NCI-H146 (cell line): ENCODE measurements at regions not wholly inside any gene's neighbourhood (a gene's known extent, or its start where the extent isn't known, plus 50 kb on each side); places are given as distances from the start of the nearest gene placed in this dataset.

Experiments used
- DNase-seq: peaks from one replicate; lab custom pipeline; 2025; lab: John Stamatoyannopoulos, UW

DNA sequence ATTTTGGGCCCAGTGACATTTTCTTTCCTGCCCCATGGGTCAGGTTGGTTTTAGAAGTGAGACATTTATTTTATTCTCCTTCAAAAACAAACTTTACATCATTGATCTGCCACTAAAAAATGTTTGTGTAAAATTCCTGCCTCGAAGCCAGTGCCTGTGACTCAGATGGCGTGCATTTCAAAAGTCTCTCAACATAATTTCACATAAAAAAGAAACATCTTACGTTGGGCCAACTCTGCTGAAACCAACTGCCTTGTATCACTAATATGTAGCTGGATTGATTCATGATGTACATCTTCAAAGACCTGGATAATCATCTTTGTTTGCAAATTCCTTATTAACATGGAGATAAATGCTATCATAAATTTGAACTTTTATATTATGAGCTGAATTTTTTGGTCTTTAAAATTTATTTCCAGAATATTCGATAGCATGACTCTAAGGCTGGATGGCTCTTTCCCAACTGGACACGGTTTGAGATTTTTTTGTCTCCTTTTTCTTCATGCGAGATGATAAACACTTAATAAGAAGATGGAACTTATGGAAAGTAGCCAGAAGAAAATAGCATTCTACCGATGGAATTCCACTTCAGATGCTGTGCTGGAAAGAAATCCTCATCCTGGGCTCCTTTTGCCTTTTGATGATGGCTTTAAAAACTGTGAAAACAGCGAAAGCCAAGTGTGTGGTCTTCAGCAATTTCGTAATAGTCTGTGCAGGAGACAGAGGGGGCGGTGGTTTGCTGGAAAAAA lies 420.5 kb downstream of the FGF9 start:
- DNase-seq: no peak

DNA sequence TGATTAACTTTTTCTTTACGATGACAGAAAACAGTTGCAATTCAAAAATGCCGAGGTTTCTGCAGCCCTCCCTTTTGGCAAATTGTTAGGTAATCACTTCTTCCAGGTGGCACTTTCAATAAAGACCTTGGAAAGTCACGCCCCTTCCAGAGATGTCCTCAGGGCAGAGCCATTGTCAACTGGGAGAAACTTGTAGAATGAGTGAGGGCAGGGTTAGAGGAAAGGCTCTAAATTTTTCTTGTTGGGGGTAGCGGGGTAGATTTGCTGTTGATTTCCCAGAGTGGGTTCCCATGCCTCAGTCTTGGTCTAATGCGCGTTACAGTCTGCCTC lies 421.1 kb downstream of the FGF9 start:
- no peak for DNase-seq

DNA sequence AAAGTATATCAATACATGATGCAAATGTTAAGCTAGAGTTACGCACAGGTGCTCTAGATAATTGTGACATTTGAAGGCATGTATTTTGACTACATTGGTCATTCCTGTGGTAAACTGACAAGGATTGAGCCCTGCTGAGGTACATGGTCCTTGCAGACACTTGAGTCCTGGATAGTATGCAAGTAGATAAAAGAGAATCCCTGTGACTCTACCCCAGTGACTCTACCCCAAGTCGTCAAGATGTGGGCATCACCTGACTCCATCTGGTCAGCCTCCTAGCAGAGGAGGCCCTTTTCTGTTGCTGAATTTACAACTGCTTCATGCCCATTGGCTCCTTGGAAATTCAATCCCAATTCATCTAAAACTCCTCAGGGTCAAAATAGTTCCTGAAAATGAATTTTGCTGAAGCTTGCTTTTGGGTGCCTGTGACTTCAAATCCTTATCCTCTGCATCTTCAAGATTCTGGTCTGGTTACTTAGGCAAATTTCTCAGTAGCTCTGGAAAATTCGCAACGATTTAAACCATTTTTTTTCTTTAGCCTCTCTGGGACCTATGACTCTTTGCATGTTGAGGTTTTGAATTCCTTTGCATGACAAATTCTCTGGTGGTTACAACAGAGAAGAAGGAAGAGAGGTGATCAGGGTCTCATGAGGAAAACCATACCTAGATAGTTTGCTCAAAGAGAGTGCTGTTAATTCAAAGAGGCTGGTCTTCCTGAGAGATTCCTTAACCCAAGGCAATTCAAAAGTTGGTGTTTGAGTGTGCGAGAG lies 422.1 kb downstream of the FGF9 start:
- DNase-seq: no peak

DNA sequence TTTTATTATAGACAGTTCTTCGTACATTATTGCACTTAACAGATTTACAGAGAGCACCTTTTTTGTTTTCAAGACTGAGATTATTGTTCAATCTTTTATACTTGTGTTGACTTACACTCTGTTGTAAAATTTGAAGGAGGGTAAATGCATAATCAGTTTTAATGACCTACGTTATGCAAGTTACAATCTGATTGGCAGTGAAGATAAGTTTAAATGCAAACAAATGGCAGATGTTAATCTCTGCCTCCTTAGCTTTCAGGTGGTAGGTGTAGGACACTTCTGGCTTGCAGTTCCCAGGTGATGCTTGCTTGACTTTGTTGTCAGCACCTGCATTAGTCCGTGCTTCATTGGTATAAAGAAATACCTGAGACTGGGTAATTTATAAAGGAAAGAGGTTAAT lies 424.9 kb downstream of the FGF9 start:
- no peak for DNase-seq

DNA sequence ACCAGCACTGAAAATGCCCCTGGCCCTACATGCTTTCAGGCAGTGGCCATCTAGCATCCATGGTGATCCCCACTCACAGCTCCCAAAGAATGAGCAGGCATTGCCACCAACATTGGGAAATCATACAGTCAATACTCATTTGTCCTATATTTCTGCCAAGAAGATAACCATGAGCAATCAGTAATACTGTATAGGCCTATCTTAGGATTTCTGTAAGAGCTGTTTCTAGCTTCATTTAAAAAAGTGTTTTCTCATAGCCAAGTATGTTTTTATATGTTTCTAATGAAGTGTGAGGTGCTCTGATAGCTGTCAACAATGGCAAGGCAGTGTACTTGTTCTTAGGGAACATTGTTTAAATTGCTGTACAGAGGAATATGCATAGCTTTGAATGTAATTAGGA lies 428.7 kb downstream of the FGF9 start:
- no peak for DNase-seq

DNA sequence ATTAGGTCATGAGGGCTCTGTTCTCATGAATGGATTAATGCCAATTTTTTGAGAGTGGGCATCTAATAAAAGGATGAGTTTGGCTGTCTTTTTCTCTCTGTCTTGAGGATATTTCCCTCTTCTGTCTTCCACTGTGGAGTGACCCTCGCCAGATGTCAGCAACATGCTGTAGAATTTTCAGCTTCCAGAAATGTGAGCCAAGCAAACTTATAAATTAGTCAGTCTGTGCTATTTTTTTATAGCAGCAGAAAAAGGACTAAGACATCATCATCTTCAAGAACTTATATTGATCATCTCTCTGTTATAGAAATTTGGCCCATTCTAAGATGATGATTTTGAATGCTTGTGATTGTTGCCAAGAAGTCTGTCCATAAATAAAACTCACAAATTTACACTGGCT lies 431.4 kb downstream of the FGF9 start:
- no peak for DNase-seq

DNA sequence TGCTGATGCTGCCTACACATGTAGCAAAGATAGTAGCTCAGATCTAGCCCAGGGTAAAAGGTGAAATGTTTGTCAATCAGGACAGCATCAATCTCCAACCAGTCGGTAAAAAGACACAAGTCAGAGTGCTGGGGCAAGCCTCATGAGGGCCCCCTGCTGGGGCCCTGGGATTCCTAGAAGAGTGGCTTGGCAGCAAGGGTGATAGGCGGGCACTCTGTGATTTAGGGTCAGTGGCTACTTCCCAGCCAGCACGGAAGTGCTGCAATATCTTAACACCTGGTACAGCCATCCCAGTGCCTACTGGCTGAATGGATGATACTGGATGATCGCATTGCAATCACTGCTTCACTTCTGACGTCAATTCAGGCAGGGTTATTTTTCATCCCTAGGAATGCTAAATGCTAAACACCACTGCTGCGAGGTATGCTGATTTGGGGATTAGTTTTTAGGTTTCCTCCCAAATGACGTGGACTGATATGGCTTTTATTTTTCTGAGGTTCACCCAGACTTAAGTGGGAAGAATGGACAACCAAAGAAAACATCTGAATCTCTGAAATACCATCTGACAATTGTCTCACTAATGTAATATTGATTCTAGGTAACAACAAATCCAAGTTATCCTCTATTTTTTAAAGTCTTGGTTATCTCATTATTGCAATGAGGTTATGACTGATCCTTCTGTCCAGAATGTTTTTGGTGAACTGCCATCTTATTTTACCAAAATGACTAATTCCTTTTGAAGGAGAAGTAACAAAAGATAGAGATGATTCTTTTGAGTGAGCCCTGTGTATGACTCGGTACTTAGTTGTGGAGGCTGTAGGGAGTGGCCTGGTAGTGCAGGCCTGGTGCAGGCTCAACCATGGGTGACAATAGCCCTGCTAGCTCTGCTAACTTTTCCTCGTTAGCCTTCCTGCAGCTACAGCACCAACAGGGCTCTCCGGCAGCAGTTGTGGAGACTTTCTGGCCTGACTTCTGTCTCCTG lies 432.5 kb downstream of the FGF9 start:
- DNase-seq: no peak

DNA sequence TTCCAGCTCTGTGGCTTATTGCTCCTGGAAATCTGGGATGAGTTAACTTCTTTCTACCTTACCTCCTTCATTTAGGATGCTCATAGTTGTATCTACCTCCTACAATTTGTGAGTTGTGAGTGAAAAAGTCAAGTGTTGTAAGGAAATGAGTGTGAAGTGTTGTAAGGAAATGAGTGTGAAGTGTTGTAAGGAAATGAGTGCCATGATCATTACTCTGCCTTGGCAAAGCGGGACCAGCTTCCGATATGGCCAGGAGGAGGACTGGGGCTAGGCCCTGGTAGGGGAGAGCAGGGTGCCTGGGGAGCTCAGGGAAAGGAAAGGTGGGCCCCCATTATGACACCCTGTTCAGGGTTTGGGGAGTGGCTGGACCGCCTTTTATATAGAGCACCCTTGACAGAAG lies 435.2 kb downstream of the FGF9 start:
- no peak for DNase-seq

DNA sequence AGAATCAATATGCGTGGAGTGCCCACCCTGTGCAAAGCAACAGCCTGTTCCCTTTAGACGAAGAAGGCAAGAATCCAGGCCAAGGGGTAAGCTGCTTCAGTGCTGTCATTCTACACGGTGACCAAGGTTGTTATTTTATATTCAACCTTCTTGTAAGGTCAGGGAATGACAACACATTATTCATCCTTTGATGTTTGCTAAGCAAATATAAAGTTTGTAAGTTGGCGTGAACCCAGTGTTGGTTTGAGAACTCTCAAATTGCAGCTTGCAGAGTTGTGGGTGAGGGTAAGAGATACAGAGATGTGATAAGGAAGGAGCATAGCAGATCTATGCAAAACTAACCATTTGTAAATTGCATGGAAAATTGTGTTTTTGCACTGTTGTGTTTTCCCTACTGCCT lies 436.7 kb downstream of the FGF9 start:
- no peak for DNase-seq

DNA sequence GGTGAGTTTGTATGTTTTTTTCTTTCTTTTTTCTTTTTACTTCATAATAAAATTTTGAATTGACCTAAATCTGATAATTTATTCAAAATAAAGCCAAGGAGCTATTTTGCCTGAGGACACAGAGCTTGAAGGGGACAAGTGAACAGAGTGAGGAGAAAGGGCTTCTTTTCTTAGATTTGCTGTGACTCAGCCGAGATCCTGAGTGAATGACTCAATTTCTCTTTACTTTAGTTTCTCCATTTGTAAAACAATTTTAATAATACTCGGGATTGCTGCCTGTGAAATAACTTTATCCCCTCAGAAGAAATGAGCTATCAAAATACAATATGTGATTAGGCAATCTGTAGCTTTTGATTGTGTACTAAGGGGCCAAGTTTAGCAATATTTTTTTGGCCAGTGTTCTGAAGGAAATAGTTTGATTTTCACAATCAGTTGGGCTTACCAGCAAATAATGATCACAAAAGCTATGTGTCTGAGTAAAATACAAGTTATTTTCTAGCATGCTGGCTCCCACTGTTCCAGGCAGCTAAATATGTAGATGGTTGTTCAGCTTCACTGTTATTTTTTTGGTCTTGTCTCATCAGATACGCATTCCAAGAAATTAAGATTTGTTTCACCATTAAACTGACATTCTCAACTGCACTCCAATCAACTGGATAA lies 437.5 kb downstream of the FGF9 start:
- no peak for DNase-seq

DNA sequence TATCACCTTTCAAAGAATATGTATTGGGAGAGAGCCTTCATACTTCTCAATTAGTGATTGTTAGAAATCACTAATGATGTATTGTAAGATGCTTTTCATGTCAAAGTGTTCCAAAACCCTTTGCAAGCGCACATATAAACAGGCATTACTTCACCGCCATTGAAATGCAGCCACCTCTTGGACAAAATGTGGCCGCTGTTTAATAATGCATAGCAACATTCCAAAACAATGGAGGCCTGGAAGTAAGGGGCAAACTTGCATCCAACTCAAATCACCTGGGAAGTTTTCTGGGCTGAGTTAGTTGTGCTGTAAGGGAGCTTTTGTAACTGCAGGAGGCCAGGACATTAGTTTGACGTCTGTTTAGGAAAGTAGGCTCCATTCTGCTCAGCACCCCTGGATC lies 438.1 kb downstream of the FGF9 start:
- DNase-seq: no peak

DNA sequence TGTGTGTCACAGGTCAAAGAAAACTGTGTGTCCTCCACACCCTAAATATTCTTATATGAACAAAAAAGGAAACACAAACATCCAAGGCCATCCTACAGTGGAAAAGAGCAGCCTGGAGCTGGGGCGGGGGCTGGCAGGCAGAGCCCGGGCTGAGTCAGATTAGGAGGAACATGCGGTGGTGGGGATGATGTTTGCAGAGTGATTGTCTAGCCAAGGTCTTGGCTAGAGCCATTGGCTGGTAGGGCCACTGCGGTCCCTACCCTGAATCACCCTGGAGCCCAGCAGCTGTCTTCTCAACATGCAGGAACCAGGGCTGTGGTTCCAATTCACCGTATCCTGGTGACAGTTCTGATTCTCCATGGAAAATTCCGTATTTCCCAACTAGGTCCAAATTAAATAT lies 439.5 kb downstream of the FGF9 start:
- DNase-seq: no peak

DNA sequence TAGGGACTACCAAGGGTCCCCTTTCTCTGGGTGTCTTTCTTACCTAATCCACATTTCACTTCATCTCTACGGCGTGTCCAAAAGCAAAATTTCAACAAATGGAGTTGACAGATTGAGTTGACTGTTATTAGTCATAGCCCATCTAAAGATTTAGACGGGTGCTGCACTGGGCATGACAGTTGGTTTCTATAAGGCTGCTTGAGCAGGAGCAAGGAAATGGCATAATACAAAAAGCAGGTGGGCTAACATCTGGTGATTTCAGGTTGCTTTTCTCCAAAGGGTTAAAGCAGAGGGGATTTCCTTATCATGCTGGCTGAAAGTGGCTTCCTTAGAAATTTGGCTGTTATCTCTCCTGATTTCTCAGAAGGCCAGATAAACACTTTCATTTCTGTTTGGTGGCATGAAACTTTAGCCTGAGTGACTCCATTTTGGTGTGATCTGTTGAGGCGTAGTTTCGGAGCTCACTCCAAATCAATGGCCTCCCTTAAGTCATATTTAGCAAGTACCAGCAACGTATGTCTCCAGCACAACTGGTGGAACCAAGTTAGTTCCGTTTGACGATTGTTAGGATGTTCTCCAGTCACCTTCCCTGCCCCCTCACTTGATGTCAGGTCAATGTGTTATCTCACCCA lies 440.4 kb downstream of the FGF9 start:
- no peak for DNase-seq

DNA sequence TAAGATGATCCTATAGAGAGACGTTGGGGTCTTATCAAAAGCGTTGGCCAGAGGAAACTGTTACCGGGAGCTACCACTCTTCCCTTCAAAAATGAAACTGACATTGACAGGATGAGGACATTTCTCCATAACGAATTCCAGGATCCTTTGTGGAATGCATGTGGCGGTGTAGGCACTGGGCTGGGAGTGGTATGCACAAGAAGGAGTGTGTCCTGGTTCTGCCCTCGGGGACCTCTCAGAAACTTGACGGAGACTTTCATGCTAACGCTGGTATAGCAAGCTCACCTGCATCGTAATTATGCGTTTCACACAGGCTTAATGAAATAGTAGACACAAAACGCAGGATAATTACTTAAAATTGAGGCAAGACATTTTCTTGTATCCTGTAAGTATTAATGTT lies 441.1 kb downstream of the FGF9 start:
- no peak for DNase-seq

DNA sequence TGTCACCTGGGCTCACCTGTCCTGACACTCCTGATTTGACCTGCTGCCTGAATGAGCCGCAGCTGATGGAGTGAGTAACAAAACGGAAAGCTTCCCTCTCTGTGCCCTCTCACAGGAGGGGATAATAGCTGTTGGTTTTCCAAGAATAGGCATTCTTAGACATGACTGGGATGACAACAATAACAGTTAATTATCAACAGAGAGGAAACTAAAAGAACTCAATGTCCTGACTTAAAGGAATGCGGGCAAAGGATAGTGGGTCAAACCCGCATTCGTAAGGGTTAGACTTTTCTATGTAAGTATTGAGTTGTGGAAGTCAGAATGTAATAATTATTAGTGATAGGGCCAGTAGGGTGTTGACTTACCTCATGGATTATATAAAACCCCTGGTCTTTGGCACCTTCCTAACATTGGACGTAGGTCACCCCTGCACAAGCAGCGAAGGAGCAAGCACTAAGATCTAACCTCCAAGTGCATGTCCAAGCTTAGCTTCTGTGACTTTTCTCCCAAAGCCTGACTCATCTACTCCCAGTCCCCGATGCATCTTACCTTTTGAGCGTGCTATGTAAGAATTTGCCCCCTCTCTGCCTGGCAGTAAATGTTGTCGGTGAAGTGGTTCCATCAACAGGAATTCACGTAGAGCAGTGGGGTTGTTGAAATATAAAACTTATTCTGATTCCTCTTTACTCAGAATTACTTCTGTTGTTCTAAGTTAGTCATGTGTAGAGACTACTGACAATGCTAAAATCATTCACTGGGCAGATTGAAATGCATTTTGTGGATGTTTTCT lies 442.3 kb downstream of the FGF9 start:
- no peak for DNase-seq

DNA sequence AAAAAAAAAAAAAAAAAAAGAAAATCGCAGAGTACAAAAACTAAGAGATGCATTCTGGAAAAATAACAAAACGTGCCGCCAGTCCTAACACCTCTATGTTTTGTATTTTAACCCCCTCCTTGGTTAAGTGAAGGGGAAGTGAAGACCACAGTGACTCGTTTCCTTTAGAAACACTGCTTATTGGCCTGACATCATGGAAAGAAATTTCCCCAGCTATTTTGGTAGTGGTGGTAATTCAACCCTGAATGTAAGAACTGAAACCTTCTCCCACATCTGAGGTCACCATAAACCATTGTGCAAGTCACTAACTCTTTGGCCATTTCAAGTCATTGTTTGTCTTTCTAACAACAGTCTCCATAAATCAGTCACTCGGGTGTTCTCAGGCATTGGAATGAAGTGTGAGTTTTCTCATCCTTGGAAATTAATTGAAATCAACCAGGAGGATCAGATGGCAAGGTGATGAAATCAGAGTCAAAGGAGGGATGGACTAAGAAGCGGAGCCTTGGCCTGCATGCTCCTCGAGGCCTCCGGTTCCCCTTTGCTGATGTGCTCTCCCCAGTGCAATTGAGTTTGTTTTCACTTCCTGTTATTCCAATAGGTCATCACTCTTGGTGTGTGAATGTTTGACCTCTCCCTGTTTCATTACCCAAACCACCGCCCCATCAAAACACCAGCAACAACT lies 443.9 kb downstream of the FGF9 start:
- no peak for DNase-seq

DNA sequence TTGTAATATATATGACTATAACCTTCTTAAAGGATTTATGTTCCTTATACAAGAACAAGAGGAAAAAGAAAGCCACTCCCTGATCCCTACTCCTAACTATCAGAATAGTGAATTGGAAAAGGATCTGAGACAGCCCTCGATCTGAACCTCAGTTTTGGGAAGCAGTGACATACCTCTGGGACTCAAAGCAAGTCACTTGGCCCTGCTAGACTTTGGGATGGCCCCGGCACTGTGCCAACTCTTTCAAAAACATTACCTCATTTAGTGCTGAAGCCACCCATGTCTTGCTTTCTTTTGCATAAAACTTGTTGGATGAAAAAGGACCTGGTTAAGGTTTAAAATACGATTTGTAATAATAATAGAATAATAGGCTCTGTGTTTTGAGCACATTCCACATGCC lies 447.3 kb downstream of the FGF9 start:
- no peak for DNase-seq

DNA sequence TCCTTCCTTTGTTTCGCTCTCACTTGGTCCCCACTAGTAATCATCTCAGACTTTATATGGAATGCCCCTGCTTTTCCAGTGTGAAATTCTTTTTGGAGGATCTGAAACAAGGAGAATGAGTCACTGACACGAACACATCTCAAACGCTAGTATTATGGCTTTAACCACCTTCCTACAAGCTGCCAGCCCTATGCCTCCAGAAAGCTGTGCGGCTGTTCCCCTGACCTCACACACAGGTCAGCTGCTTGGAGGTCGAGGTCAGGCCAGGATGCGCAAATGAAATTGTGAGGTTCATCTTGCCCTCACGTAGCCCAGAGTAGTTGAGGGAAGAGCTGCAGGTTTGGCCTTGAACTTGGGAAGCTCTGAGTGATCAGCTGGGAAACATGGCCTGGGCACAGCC lies 449.8 kb downstream of the FGF9 start:
- no peak for DNase-seq

DNA sequence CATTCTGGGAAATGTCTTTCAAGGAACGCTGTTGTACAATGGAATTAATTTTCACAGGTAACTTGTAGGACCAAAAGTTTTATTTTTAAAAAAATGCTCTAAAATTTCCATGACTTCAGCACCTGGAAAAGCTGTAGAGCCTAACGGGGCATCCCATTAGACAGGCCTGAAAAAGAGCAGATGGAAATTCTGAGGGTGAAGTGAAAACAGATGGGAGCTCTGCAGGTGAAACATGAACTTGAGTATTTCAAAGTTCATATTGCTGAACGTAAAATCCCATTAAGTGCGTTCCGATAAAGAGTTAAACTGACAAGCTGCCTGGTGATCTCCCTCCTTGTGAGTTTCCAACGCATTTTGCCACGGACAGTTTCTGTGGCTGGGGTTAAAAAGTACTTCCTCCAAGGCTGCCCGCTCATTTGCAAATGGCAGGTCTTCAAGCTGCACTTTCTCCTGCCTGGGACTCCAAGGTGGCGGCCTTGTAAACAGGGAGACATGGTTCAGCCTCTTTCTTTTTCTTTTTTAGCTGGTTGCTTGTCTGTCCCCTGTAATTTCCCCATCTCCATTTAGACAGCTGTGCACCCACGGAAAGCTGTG lies 450.4 kb downstream of the FGF9 start:
- no peak for DNase-seq
